IPS DF 4.7 (cell line): ENCODE measurements at regions not wholly inside any gene's neighbourhood (a gene's known extent, or its start where the extent isn't known, plus 50 kb on each side); places are given as distances from the start of the nearest gene placed in this dataset.

Experiments
- DNase-seq: peaks from one replicate; pipeline ENCODE4 v3.0.0-alpha.2; 2013; ENCODE audit warnings: low spot score; ENCODE audit errors: extremely low read depth

GRCh38 chrX:65034668-65035445 lies 58.6 kb upstream of the ZC4H2 start, which contains the start of gene ZC3H12B:
ZC3H12B (plus strand) TSS chrX:65034826.
- peak; percentile 16 for DNase-seq

GRCh38 chrX:65034292-65034667 lies 58.0 kb upstream of the ZC4H2 start:
- DNase-seq = no peak
